Kidney (tissue), 13 donors: ENCODE measurements at regions not wholly inside any gene's neighbourhood (a gene's known extent, or its start where the extent isn't known, plus 50 kb on each side); places are given as distances from the start of the nearest gene placed in this dataset.

Experiments
- DNase-seq, 5 donors: peaks; one replicate each; pipeline ENCODE4 v3.0.0-alpha.2; 2013 to 2020
- FAIRE-seq: peaks from 2 replicates; lab custom pipeline; 2012; peaks lifted over from hg19 to GRCh38; lab: Jason Lieb, UNC
- H3K27ac ChIP-seq, 2 donors: one replicate each; pipeline ENCODE4 v1.7.0; 2013; ENCODE audit warnings: low read depth in 2 of 2, low read length in 2 of 2, inconsistent platforms in 1 of 2
- H3K27me3 ChIP-seq: one replicate; pipeline ENCODE4 v1.7.1; 2013; ENCODE audit warnings: low read length, inconsistent platforms; ENCODE audit not compliant: control insufficient read depth, insufficient read depth
- H3K36me3 ChIP-seq, 3 donors: one replicate each; pipeline versions ENCODE4 v1.7.0 to v1.7.1; 2013; ENCODE audit warnings: low read length in 3 of 3, control low read depth in 1 of 3, inconsistent platforms in 1 of 3; ENCODE audit not compliant: insufficient read depth in 3 of 3, control insufficient read depth in 2 of 3
- H3K4me1 ChIP-seq, 3 donors: one replicate each; pipeline versions ENCODE4 v1.7.0 to v1.7.1; 2013; ENCODE audit warnings: low read length in 3 of 3, inconsistent platforms in 1 of 3, low read depth in 1 of 3; ENCODE audit not compliant: control insufficient read depth in 2 of 3, insufficient read depth in 2 of 3
- H3K4me3 ChIP-seq, 3 donors: one replicate each; pipeline versions ENCODE4 v1.7.0 to v1.8.1; 2013; ENCODE audit warnings: low read length in 3 of 3, control low read depth in 1 of 3, inconsistent platforms in 1 of 3
- H3K9ac ChIP-seq, 3 donors: one replicate each; pipeline versions ENCODE4 v1.7.0 to v1.7.1; 2013; ENCODE audit warnings: low read length in 3 of 3, control low read depth in 1 of 3, inconsistent platforms in 1 of 3
- H3K9me3 ChIP-seq, 3 donors: one replicate each; pipeline versions ENCODE4 v1.7.0 to v1.7.1; 2013; ENCODE audit warnings: low read length in 3 of 3, control low read depth in 1 of 3, inconsistent platforms in 1 of 3; ENCODE audit not compliant: control insufficient read depth in 2 of 3, insufficient read depth in 1 of 3
- CTCF ChIP-seq: IDR thresholded peaks from 3 replicates; pipeline ENCODE4 v1.5.1; 2012; ENCODE audit warnings: mild to moderate bottlenecking, moderate library complexity, borderline replicate concordance; ENCODE audit not compliant: insufficient read depth; ENCODE audit errors: extremely low read depth
- intact Hi-C: fragments of 100-400 bp; cut with DNase I; formaldehyde crosslinking; loops from one replicate; pipeline ENCODE4 v1.11.1; 2022
- donor health status: control.
- donor health status: control.
- donor health status: control.
- donor health status: control.
- donor health status: control.
- donor health status: DM: yes; HTN: yes; CAD: no.
- donor health status: Normal renal cell carcinoma (clear cell type).

- no peak for TF ChIP-seq CTCF
- Histone ChIP-seq H3K9me3 (no peaks in the 10 kb centered on the region), H3K27ac (no peak overlapping the region), H3K9ac (no peak overlapping the region), H3K4me3 (no peak overlapping the region), H3K36me3 (no peaks in the 10 kb centered on the region), H3K27me3 (no peaks in the 10 kb centered on the region), H3K4me1 (no peaks in the 10 kb centered on the region)
- FAIRE-seq (no peak), DNase-seq (no peak)
- intact Hi-C loops, result no loop called here
Measured at GRCh38 chr3:168442502-168442901, 346.8 kb upstream of the GOLIM4 start.

- no peaks in the 10 kb centered on the region for H3K27me3 ChIP-seq
- DNase-seq, result no peak
- H3K4me3 ChIP-seq, result no peak overlapping the region
- no peaks in the 10 kb centered on the region for H3K36me3 ChIP-seq
- FAIRE-seq, result no peak
- intact Hi-C loops, result no loop called here
- no peak overlapping the region for H3K9ac ChIP-seq
- no peak for TF ChIP-seq CTCF
- H3K27ac ChIP-seq, result no peak overlapping the region
- H3K9me3 ChIP-seq, result no peaks in the 10 kb centered on the region
- H3K4me1 ChIP-seq, result no peaks in the 10 kb centered on the region
Measured at GRCh38 chr3:168436245-168436724, 340.6 kb upstream of the GOLIM4 start.

- H3K4me1 ChIP-seq, result no peaks in the 10 kb centered on the region
- no peak for TF ChIP-seq CTCF
- no peaks in the 10 kb centered on the region for H3K36me3 ChIP-seq
- no peaks in the 10 kb centered on the region for H3K27me3 ChIP-seq
- H3K9ac ChIP-seq, result no peak overlapping the region
- no peaks in the 10 kb centered on the region for H3K9me3 ChIP-seq
- H3K4me3 ChIP-seq, result no peak overlapping the region
- DNase-seq (no peak), FAIRE-seq (no peak)
- intact Hi-C loops, result no loop called here
- no peak overlapping the region for H3K27ac ChIP-seq
Measured at GRCh38 chr3:168431491-168431890, 335.8 kb upstream of the GOLIM4 start.

GRCh38 chr3:168427835-168428475, 332.2 kb upstream of the GOLIM4 start:
- intact Hi-C loops, result no loop called here

More at GRCh38 chr3:168427835-168428475, 332.2 kb upstream of the GOLIM4 start:
- H3K9me3 ChIP-seq, result no peaks in the 10 kb centered on the region
- H3K9ac ChIP-seq, result no peak overlapping the region
- no peak overlapping the region for H3K4me3 ChIP-seq
- DNase-seq (no peak), FAIRE-seq (no peak)
- no peak for TF ChIP-seq CTCF
- no peaks in the 10 kb centered on the region for H3K4me1 ChIP-seq
- no peak overlapping the region for H3K27ac ChIP-seq
- no peaks in the 10 kb centered on the region for H3K27me3 ChIP-seq
- no peaks in the 10 kb centered on the region for H3K36me3 ChIP-seq
